ENCODE measurements at regions not wholly inside any gene's neighbourhood (a gene's known extent, or its start where the extent isn't known, plus 50 kb on each side); places are given as distances from the start of the nearest gene placed in this dataset.
"Not testable (repeated sequence)": the region's sequence is repeated elsewhere in the genome, so short reads cannot be mapped to it uniquely, and the experiment has no call there.

DNA sequence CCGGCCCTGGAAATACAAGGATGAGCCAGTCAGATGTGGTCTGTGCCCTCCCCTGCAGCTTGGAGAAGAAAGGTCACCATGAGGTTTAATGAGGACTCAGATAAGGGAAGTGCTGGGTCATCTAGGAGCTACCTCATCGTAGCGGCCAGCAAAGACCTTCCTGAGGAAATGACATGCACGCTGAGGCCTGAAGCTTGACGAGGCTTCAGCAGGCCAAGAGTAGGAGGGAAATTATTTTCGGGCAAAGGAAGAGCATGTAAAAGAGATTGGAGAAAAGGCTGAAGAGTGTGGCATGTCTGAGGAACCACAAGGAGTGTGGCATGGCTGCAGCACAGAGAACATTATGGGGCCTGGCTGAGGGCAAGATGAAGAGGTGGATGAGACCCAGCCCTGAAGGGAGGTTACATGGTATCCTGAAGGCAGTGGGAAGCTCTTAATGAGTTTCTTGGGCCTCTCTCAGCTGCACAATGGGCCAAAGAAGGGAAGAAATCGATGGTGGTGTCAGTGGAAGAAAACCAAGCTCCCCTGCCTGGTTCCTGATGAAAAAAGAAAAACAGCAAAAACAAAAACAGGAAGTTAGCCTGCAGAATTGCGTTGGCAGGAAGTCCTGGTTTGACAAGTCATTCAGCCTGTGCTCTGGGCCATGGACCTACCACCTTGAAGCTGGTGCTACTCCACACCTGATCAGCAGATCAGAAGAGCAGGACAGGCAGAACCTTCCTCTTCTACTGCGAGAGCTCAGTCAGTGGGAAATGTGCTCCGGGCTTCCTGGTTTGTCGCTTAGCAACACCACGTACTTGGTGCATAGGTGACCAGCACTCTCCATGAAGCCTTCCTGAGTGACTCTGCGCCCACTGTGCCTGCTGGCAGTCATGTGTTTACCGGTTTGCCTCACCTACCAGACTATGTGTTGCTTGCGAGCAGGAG is 134.5 kb upstream of the KLF3 start:
- no peak for DNase-seq

GRCh38 chr4:38530486-38530885 is 133.5 kb upstream of the KLF3 start:
- DNase-seq, result no peak

- peak; percentile 56 for DNase-seq
Measured at GRCh38 chr4:38531141-38531727, 132.8 kb upstream of the KLF3 start.

DNA sequence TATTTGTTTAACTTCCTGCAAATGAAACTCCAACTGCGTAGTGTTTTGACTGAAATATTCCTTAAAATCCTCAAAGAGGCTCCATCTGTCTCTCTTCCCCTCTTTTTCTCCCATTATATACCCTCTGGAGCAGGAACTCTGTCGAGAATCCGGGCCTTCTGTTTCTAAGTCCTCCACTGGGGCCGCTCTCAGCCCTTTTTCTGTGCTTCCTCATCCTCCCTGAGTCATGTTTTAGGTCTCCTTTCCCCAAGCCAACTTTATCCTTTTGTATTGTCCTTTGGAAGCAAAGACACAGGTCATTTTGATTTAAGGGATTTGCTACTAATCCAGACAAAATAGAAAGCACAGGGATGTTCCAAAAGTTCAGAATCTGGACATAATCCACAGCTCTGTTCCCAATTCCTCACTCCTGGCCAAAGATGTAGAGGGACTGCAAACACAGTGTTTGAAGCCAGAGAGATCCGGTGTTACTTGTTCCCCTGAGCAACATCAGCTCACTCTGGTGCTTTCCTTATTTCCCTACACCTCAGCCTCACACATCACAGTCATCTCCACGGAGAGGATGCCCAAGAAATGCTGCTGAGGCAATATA is 131.0 kb upstream of the KLF3 start:
- DNase-seq, result peak; percentile 18

GRCh38 chr4:38534344-38535045 is 129.5 kb upstream of the KLF3 start:
- DNase-seq, result no peak

GRCh38 chr4:38535071-38535470 is 128.9 kb upstream of the KLF3 start:
- DNase-seq, result not testable (repeated sequence)

GRCh38 chr4:38535717-38536116 is 128.3 kb upstream of the KLF3 start:
- DNase-seq, result no peak

GRCh38 chr4:38536716-38537115 is 127.3 kb upstream of the KLF3 start:
- DNase-seq, result no peak

- DNase-seq, result no peak
Measured at GRCh38 chr4:38537666-38538065, 126.3 kb upstream of the KLF3 start.

DNA sequence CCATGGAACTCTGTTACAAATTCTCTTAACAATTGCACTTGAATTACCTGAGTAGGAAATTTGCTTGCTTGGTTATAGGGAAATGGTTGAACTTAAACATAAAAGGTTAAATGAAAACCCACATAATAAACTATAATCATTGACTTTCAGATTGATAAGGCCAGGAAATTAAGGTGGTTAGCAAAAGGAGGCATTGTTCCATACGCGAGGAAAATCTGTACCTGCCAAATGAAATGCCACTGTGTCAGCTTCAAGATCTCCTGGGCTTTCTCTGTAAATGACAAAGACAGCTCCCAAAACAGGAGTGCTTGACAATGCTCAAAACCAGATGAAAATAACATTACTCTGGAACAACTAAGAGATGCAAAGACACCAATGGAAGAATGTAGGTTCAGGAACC is 125.5 kb upstream of the KLF3 start:
- no peak for DNase-seq

GRCh38 chr4:38539501-38539900 is 124.5 kb upstream of the KLF3 start:
- DNase-seq, result no peak

DNA sequence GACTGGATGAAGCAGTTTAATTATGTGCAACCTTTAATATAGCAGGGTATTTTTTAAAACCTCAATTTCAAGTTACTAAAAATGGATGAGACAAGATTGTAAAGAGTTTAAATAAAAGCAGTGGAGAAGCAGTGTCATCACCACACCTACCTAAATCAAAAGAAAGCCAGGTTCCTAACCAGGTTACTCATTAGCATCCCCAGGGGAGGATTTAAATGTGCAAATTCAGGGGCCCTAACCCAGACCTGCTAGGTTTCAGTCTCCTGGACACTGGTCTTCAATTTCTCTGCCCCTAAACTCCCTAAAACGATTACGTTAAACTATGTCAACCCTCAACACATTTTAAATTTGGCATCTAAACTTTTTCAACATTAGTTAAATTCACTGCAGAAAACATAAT is 116.9 kb upstream of the KLF3 start:
- DNase-seq, result no peak

GRCh38 chr4:38548256-38548655 is 115.7 kb upstream of the KLF3 start:
- no peak for DNase-seq

DNA sequence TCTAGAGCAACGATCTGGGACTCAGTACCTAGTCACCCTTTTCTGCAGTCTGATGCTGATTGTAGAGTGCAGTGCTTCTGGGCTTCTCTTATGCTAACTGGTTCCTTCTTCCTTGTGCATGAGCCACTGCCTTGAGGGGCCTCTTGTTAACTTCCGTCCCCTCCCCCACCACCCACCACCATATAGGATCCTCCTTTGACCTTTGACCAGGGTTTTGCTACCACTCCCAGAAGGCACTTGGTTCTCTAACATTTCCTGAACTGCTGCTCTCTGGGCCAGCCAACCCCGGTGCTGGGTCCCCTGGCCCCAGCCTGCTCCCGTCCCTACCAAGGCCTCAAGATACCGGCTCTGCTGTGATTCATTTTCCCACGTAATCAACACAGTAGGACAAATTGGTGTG is 104.6 kb upstream of the KLF3 start:
- no peak for DNase-seq

DNA sequence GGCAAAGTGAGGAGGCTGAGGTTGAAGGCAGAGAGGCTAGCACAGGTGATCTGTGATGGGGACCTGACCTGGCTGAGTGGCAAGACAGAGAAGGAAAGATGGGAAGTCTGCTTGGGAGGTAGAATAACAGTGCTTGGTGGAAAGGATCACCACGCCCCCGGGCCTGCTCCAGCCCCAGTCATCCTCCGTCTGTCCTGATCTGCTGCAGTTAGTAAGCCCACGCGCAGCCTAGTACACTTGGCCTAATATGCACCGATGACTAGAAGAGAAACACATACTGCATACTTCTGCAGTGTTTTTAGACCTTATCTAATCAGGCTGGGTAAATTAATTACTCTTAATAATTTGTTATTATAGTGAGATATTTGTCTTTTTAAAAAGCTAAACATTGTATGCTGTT is 103.7 kb upstream of the KLF3 start:
- no peak for DNase-seq

DNA sequence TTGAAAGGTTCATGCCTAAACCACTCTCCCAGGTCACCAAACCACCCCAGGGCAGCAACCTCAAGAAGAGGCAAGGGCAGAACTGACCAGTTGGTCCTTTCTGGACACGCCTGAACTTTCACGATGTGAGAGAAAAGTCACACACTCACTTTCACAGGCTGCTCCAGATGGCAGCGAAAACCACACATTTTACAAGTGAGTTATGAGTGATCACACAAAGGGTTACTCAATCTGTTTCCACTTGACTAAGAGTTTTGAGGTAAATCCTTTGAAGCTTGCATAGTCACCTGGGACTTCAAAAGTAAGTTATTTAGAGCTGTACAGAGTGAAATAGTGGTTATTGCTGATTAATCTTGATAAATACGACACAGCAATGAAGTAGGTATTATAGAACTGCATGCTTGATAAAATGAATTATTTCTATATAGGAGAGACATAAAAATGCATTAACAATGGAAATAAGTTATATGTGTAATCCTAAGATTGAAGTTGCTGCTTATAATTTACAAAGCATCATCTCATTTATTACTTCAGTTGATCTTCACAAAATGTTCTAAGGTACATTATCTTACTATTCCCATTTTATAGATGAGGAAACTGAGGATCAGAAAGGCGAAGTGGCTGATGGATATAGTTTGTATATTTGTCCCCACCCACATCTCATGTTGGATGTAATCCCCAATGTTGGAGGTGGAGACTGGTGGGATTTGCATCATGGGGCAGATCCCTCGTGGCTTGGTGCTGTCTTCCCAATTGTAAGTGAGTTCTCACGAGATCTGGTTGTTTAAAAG is 103.0 kb upstream of the KLF3 start:
- DNase-seq, result peak; percentile 62

DNA sequence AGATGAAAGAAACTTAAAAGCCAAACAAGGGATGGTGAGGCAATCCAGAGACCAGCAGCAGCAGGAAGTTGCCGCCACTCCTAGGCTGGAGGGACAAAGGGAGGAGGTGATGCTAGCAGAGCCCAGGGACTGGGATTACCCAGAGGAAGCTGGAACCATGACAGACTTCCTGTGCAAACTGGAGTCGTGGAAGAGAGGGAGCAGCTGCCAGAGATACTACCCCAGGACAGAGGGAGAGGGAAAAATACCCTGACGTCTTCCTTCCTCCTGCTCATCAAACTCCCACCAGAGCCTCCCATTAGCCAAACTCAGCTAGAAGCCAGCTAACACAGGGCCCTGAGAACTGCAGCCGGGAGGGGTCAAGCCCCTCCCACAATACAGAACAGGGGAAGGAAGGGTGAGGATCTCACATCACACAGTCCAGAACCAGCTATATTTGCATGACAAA is 101.2 kb upstream of the KLF3 start:
- no peak for DNase-seq

GRCh38 chr4:38563707-38564495 is 100.1 kb upstream of the KLF3 start:
- DNase-seq, result peak; percentile 58

DNA sequence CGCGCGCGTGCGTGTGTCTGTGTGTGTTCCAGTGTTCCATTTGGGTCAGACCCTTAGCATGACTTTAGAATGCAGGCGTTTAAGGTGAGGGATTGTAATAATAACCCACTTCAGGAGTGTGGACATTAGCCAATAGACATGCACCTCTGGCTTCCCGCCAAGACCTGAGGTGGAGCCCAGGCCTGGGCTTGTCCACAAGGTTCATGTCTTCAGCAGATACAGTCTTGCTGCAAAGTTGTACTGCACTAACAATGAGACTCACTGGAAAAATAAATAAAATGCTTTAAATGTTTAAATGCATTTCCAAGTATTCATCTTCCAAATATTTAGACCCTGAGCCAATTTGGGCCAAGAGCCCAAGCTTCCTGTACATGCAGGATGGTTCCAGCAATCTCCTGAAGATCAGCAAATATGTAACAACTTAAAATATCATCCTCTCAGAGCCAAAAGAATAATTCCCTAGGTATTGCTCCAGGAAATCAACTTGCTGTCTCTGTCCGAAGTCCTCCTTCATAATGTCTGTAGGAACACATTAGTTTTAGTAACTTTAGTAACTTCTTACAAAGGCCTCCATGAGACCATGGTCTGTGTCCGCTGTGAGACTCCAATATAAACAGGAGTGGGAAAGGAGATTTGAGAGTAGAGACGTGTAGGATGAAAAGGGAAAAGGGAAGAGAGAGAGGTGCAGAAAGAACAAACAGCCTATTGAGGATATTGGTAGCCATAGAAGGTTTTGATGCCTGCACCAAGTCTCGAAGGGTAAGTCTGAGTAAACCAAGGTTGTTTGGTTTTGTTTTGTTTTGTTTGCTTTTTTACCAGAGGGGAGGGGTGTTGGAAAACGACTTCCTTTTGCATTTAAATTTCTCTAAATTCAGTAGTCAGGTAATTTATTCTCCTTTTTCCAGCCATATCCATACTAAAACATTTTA is 98.5 kb upstream of the KLF3 start:
- no peak for DNase-seq

GRCh38 chr4:38566806-38567398 is 97.1 kb upstream of the KLF3 start:
- no peak for DNase-seq

Measured in eye (tissue), 1 donor.